ENCODE measurements at regions not wholly inside any gene's neighbourhood (a gene's known extent, or its start where the extent isn't known, plus 50 kb on each side); places are given as distances from the start of the nearest gene placed in this dataset.
"Not testable (repeated sequence)": the region's sequence is repeated elsewhere in the genome, so short reads cannot be mapped to it uniquely, and the experiment has no call there.

DNA sequence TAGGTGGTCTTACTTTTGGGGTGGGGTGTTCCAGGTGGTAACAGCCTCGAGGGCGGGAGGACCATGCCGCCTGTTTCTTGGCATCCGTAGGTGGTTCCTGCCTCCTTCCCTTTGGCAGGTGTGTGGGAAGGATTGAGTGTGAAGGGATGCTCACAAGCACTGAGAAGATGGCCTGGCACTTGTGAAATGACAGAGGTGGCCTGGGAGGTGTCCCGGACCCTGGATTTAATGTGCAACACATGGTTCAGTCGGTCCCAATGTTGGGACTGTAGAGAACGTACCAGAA, 165.8 kb upstream of the FOXF1 start:
- no peak for DNase-seq

DNA sequence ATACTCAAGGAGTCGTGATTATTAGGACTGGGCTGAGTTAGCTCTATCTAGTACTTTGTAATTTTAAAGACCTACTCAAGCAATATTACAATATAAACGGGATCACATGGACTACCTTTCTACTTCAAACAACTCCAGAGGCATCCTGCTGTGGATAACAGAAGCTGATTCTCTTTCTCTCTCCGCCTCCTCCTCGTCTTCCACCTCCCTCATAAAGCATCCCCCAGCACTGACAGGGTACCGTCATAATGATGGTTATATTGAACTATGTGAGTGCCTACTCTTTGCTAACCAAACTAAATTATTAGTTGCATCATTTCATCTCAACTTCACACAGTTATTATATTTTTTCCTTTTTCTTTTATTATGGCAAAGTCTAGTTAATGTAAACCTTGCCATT, 165.4 kb upstream of the FOXF1 start:
- DNase-seq: no peak

DNA sequence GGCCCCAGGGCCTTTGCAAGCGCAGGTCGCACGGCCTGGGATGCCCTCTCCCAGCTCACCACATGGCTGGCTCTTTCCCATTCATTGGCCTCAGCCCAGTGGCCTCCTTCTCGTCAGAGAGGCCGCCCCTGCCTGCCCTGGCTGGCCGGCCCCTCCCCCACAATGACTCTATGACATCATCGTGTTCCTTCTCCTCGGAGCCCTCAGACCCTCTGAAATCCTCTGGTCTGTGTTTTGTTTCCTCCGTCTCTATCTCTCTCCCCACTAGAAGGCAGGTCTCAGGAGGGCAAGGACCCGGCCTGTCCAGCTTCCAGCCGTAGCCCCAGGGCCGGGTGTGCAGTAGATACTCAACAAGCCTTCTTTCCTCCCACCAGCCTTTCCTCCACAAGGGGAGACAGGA, 164.8 kb upstream of the FOXF1 start:
- DNase-seq: no peak

DNA sequence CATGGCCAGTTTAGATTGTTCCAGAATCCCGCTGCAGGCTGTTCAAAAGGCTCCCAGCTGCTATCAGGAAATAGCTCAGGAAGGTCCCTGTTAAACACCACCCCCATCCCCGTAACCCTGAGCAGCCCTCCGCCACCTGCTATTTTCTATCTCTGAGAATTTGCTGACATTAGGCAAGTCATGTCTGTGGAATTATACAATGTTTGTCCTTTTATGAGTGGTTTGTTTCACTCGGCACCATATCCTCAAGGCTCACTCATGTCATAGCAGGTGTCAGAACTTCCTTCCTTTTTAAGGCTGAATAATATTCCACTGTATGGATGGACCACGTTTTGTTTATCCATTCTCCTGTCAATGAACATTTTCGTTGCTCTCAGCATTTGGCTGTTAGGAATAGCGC, 164.3 kb upstream of the FOXF1 start:
- DNase-seq: no peak

DNA sequence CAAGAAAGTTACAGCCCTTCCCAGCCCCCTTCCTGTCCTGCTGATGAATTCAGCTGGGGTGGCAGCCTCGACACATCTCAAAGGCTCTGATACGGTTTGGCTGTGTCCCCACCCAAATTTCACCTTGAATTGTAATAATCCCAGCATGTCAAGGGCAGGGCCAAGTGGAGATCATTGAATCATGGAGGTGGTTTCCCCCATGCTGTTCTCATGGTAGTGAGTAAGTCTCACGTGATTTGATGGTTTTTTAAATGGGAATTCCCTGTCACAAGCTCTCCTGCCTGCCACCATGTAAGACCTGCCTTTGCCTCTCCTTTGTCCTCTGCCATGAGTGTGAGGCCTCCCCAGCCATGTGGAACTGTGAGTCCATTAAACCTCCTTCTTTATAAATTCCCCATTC, 163.2 kb upstream of the FOXF1 start:
- DNase-seq: no peak

DNA sequence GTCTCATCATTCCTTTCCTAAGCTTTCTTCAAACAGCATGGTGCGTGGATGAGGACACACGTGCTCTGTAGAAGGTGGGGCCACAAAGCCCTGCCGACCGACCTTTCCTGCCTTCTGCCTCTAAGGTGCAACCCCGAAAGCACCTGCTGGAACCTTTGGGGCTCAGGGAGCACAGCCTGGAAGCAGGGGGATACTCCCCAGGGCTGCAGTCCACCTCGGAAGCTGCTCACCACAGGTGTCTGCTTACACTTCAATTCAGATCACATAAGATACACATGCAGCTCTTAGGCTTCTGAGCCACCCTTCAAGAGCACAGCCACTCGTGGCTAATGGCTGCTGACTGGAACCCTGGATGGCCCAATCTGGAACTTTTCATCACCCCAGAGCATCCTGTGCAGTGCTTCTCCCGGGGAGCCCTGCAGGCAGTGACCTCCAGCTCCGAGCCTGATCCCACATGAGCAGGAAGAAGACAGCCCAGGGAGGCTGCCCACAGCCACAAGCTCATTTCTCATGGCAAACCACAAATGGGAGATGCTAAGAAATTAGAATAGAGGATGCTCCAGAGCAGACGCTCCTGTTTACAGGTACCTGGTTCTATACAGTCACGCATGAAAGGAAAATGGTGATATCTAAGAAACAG, 162.3 kb upstream of the FOXF1 start:
- DNase-seq: no peak

DNA sequence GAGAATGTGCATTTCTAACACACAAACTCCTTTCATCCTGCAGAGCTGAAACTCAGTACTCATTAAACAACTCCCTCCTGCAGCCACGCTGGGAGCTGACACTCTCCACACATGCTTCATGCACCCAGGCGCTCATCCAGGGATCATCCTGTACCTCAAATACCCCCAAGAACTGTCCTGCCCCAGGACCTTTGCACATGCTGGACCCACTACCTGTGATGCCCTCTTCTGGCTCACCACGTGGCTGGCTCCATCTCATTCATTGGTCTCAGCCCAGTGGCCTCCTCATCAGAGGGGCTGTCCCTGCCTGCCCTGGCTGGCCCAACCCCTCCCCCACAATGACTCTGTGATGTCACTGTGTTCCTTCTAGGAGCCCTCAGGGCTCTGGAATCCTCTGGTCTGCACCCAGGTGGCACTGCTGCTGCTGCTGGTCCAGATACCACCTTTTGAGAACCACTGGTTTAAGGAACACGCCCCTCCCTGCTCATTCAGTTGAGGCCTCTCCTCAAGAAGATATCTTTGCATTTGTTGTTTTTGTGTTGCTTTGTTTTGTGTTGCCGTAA, 160.9 kb upstream of the FOXF1 start:
- DNase-seq: no peak

DNA sequence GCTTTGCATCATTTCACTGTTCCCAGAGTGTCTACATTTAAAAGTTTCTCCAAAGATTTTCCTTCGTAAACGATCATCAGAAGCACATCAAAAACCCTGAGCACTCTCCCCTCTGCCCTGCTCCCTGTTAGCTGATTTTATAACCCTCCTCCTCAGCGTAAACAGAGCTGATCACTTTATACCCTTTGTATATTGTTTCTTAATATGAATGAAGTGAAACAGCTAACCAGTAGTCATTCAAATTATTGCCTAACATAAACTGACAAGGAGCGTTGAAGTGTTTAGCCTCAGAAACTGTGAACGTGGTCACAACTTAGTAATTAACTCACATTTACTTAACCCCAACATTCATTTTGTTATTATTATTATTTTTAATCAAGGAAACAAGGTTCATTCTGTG, 160.0 kb upstream of the FOXF1 start:
- no peak for DNase-seq

DNA sequence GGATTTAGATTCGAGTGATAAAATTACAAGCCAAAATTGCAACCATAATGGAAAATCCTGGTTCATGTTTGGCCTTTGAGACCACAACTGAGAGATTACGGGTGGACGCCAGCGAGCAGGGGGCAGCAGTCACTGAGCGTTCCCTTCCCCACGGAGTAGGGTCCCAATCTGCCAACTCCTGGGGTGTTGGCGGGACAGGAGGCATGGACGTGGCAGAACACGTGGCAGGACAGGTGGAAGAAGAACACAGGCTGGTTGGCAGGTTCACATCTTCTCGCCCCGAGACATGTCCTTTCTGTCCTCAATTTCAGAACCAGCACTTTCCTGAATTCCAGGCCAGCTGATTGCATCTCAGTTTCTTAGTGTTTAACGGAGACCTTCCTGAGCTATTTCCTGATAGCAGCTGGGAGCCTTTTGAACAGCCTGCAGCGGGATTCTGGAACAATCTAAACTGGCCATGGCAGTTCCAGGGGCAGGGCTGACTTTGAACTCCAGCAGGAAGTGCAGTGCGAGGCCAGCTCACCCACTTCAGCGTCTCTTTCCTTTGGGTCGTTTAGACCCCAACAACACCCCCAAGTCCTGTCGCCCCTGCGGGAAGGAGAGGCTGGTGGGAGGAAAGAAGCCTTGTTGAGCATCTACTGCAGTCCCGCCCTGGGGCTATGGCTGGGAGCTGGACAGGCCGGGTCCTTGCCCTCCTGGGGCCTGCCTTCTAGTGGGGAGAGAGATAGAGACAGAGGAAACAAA, 159.1 kb upstream of the FOXF1 start:
- DNase-seq: no peak

DNA sequence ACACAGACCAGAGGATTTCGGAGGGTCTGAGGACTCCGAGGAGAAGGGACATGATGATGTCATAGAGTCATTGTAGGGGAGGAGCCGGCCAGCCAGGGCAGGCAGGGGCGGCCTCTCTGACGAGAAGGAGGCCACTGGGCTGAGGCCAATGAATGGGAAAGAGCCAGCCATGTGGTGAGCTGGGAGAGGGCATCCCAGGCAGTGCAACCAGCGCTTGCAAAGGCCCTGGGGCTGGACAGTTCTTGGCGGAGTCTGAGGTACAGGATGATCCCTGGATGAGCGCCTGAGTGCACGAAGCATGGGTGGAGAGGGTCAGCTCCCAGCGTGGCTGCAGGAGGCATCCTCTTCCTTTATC, 158.6 kb upstream of the FOXF1 start:
- DNase-seq: not testable (repeated sequence)

DNA sequence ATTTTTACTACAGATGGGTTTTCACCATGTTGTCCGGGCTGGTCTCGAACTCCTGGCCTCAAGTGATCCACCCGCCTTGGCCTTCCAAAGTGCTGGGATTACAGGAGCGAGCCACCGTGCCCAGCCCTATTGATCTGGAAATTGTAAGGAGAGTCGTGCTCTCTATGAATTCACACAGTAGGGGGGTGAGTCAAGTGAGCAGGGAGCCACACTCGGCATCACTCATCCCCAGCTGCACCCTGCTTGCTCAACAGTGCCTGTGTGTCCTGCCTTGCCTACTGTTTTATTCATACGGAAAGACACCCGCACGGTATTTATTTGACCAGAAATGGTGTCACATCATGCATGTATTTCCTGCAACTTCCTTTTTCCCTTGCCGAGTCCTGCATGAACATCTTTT, 157.2 kb upstream of the FOXF1 start:
- no peak for DNase-seq

DNA sequence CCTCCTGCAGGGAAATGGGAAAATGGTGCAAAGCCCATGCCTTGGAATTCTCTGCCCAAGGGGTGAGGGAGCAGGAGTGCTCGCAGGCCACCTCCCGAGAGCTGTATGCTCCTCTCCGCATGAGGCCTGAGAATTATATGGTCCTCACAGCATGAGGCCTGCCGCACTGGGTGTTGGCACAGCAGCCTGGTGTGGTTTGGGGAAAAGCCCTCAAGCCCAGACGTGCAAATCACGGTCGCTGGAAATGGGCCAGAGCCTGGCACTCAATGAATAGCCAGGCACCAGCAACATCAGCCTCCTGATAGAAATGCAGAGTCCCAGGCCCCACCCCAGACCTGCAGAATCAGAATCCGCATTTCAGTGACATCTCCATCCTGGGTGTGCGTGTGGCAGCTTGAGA, 156.4 kb upstream of the FOXF1 start:
- no peak for DNase-seq

DNA sequence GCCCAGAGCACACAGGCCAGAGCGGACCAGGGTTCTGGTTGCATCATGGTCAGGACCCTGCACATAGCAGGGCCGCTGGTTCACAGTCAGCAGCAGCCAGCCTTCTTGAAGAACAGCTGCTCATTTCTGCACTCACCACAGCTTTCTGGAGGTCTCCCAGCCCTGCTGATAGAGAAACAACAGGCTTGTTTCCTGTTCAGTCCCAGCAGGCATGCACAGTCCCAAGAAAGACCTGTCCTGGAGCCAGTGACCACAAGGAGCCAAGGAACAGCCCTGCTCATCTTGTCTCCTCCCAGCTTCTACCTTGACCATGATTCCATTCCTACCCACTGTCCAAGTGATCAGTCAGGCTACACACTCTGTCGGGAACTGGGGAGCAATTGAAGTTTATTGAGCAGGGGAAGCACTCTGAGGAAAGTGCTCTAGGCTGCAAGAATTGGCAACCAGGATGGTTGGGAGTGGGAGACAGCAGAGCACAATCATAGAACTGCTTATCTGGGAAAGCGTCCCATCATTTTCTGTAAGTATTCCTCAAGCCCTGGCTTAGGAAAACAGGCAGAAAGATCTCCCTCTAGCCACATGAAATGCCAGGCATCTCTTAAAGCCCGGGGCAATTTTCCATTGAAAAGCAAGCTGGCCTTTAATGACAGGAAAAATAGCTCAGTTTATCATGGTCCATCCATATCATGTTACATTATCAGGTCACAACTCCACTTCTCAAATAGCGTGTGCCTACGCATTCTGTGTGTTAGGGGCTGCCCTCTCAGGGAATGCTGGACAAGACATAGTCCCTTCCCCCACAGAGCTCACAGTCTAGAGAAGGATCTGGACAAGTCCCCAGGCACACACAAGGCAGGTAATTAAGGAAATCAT, 155.4 kb upstream of the FOXF1 start:
- no peak for DNase-seq

DNA sequence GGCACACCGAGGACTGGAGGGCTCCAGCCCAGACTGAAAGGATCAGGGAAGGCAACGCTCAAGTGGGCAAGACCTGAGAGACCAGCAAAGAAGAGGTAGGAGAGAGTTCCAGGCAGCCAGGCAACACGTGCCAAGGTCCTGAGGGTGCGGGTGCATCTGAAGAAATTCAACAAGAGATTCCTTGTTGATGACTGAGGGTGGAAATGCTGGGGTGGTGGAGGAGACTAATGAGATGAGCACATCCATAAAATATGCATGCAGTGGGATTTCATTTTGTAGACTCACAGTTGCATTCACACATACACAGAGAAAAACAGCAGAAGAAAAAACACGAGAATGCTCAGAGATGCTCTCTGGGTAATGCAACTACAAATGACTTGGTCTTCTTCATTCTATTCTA, 154.8 kb upstream of the FOXF1 start:
- no peak for DNase-seq

DNA sequence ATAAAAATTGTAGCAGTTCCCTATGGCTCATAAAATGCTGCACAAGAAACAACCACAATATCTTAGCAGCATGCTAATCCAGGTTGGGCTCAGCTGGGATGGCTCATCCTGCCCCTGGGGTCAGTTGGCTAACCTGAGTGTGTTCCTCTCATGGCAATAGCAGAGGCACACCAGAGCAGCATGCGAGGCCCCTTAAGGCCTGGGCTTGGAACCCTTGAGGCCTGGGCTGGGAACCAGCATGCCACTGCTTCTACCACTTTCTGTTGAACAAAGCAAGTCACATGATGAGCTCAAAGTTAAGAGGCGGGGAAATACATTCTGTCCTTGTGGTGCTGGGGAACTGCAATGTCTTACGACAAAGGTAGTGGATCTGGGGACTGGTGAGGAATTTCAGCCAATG, 154.4 kb upstream of the FOXF1 start:
- DNase-seq: no peak

DNA sequence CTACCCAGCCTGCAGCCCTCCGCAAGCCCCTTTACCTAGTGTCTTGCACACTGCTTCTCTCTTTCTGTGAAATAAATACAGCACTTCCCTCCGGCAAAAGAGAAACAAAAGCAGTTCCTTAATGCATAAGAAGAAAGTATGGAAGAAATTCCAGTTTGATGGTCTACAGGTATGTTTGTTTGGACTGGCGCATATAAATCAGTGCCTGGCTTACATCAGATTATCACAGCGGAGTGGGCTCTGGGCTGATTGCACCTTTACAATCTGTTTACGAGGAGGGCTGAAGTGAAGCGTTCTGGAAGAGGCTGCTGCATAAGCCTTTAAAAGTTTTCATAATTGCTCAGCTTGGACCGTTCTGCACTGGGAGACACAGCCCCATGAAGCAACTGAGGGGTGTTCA, 153.5 kb upstream of the FOXF1 start:
- DNase-seq: no peak

DNA sequence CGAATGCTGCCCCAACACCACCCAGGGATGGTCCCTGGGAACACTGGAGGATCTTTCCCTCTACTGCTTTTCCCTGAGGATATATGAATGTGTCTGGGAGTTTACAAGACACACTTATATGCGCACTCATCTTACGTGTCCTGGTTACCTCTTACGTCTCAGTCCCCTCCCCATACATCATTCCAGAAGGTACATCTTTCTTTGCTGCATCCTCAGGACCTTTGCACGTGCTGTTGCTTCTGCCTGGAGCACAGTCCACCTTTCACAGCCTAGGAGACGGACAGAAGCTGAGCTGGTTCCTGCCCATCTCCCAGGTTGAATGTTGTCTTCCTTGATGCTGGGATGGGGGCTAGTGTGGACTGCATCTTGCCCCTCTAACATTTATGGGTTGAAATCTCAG, 153.0 kb upstream of the FOXF1 start:
- DNase-seq: no peak

DNA sequence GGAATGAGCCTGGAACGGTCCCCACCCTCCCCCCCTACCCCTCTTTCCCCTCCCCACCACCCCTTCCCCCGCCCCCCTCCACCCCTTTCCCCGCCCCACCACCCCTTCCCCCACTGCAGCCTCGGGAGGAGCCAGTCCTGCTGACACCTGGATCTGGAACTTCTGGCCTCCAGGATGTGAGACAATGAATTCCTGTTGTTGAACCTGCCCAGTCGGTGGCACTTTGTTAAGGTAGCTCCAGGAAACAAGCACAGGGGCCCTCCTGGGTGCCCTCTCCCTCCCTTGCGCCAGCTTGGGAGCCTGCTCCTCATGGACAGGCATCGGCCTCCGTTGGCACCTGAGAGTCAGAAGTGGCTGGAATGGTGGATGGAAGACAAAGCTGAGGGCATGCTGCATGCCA, 152.4 kb upstream of the FOXF1 start:
- DNase-seq: no peak

DNA sequence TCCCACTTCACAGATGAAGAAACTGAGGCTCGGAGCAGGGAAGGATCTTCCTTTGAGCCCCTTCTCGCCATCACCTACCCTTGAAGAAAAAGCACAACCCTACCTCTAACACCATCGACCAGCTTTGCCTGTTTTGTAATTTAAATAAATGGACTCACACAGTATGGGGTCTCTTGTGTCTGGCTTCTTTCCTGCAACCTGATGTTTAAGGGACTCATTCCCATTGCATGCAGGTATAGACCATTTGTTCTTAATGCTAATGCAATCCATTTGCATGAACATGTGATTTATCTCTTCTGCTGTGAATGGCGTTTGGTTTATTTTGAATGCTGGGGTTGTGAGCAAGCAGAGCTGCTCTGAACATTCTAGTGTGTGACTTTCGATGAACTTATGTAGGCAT, 150.8 kb upstream of the FOXF1 start:
- no peak for DNase-seq

DNA sequence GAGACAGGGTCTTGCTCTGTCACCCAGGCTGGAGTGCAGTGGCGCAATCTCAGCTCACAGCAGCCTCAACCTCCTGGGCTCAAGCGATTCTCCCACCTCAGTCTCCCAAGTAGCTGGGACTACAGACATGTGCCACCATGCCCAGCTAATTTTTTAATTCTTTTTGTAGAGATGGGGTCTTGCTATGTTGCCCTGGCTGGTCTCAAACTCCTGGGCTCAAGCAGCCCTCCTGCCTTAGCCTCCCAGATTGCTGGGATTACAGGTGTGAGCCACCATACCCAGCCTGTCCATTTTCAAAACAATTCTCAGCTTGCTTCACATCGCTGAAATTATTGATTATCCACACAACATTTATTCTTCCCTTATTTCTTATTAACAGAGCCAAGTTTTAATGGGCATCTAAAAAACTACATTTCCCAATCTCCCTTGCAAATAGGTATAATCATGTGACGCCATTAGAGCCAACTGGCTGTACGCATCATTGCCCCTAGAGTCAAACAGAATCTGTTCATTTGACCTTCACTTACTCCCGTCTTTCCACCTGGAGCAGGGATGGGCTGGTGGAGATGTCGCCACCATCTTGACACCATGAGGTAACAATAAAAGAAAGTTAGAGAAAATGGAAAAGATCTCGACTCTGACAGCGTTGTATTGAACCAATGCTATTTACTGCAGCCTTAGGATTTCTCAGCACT, 148.0 kb upstream of the FOXF1 start:
- no peak for DNase-seq

DNA sequence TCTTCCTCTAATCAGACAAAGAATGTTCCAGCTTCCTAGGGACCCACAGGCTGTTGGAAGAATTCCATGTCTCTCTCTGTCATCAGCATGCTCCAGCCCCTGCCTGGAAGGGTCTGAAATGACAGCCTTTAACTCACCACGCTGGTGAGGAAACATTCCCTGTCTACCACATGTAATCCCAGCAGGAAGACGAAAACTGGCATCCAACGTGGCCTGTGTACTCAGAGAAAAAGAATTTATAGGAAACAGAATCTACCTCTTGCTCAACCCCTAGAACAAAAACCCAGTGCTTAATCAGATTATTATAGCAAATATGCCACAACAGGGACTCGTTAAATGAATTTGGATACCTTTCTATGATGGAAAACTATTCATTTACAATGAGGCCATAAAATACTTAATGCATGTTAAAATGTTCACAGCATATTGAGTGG, 147.3 kb upstream of the FOXF1 start:
- no peak for DNase-seq

All from muscle of arm (tissue), 1 donor.